NCI-H128 (cell line): ENCODE measurements at regions not wholly inside any gene's neighbourhood (a gene's known extent, or its start where the extent isn't known, plus 50 kb on each side); places are given as distances from the start of the nearest gene placed in this dataset.
A peak's percentile ranks its signal among the peaks of the same experiment; 100 is the strongest.

Source experiments
- DNase-seq: peaks from one replicate; lab custom pipeline; 2025; ENCODE audit not compliant: unreplicated experiment; lab: John Stamatoyannopoulos, UW

DNA sequence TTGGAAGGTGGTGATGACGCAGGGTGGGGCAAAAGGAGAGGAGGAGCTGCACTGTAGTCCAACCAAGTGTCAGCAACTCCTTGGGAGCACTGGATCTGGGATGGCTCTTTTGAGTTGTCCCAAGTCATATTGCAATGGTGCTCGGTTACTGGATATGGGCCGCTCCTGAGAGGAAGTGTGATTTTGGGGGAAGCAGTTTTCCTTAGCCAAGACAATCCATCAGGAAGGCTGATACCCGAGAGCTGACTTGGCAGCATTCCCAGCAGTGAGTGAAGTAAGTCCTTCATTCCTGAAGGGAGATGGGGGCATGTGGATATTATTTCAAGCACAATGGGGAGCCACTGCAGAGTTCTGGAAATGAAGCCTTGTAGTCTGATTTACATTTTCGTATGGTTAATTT, 354.1 kb downstream of the RFPL4B start:
- DNase-seq, result peak; percentile 54

DNA sequence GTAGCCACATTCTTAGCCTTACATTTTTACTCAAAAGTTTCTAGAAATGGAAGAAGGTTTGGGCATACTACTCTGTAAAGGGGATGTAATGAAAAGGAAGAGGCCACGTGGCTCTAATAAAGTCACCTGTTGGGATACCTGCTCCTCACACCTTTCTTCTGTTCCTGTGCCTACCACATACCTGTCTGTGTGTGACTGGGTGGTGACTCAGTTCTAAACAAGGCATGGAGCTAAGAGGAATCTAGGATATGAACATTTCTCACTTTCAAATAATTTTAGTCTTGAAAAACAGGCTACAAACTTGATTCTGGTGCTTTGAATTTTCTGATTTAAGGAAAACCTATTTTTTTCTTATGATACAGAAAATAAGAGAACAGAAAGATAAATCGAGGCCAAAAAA, 363.6 kb downstream of the RFPL4B start:
- DNase-seq, result no peak

DNA sequence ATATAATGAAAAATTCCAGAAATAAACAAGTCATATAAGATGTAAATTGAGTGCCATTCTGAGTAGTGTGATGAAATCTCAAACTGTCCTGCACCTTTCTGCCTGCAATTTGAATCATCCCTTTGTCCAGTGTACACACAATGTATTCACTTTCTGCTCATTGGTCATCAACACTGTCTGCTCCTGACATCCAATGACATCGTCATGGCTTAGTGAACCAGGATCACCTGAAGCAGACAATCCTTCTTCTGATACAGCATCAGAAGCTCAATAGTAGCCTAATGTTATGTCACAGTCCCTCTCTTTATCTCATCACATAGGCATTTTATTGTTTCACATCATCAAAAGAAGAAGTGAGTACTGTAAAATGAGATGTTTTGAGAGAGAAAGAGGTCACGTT, 366.3 kb downstream of the RFPL4B start:
- no peak for DNase-seq

DNA sequence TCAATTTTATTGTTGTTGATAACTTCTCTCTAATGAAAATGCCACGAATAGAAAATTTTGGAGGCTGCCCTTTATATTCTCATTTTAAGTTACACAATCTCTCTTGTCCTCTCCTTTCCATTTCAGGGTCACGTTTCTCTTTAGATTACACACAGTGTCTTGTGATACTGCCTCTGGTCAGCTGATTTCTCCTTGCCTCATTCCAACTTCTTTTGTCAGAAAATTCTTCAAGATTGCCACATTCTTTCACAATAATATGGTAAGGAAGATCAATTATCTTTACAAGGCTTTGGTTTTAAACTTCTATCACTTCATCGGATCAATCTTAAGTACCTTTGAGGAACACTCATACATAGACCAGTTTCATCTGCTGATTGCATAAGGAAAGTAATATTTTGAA, 370.3 kb downstream of the RFPL4B start:
- no peak for DNase-seq

DNA sequence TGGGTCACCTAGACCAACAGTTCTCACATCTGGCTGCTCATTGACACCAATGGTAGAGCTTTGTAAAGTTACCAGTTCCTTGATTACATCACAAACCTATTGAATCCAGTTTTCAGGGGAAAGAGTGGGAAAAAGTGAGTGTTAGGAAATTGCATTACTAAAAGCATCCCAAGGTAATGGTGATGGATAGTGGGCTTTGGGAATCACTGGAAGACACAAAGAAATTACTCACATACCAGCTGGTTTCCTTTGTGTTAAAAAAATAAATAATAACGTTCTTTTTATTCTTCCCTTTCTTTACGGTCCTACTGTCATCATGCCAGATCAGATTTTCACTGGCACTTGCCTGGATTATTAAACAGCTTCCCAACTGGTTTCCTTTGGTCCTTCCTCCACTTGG, 370.7 kb downstream of the RFPL4B start:
- no peak for DNase-seq

DNA sequence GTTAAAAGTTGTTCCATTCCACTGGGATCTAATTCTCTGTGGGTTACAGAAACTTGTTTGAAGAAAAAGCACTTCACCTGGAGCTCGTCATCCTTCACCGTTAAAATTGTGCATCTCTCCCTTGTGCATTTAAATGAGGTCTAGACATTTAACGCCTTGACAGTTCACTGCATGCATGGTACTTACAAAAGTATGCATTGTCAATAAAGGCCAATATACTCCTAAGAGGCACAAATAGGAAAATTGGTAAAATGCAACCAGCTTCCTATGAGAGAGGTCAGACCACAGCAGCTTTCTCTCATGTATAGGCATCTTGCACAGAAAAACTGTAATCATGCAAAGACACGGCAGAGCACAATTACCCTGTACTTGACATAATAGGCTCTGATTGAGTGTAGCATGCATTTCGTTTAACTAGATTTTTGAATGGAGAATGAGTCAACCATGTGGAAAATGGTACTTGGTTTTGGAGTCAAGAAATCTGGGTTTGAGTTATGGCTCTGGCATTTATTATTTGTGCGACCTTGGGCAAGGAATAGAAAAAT, 378.5 kb downstream of the RFPL4B start:
- DNase-seq, result no peak

DNA sequence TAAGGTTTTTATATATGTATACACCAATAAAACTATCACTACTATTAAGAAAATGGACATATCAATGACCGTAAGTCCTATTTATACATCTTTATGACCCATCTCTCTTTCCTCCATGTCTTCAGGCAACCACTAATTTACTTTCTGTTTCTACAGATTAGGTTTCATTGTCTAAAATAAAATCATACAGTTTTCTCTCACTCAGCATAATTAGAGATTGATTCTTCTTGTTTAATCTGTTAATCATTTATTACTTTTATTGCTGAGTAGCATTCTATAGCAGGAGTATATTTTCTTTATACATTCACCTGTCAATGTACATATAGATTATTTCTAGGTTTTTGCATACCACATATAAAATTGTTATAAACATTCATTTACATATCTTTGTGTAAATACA, 388.0 kb downstream of the RFPL4B start:
- DNase-seq, result no peak

DNA sequence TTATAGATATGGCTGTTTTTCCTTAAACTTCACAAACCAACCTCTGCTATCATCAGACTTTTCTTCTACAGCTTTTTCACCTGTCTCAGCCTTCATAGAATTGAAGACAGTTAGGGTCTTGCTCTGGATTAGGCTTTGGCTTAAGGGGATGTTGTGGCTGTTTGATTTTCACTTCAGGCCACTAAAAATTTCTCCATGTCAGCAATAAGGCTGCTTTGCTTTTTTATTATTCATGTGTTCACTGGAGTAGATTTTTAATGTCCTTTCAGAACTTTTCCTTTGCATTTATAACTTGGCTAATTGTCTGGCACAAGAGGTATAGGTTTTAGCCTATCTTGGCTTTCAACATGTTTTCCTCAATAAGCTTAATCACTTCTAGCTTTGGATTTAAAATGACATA, 392.6 kb downstream of the RFPL4B start:
- DNase-seq, result no peak

DNA sequence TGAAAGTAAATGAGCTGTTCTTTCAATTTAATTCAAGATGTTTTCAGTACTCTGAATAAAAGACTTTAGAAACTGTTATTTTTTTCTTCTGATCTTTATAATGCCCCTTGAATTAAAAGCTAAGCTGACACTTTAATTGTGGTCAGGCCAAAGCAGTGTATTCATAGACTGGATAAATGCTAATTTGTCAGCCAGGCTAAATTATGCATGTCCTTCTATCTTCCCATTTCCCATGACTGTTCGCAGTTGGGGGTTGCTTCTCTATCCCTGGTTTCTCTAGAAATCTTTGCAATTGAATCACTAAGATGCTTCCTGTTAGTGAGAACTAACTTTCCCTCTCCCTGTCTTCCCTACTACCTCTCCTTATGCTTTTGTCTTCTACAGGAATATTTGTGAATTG, 396.2 kb downstream of the RFPL4B start:
- no peak for DNase-seq

DNA sequence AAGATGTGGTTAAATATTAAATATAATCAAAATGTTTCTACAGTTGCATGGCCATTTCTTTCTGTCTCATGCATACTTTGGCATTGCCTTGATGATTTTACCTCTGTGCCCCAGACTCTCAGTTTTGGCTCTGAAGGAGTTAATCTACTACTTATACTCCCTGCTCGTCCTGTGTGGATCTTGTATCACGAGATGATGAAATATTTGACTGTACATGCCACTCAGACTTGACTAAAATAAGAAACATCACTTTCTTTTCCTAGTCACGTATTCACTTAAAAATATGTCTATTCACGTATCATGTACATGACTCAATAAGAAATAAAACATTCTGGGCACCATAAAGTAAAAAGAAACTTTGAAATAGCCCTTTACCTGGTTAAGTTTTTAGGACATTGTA, 397.7 kb downstream of the RFPL4B start:
- DNase-seq, result no peak

DNA sequence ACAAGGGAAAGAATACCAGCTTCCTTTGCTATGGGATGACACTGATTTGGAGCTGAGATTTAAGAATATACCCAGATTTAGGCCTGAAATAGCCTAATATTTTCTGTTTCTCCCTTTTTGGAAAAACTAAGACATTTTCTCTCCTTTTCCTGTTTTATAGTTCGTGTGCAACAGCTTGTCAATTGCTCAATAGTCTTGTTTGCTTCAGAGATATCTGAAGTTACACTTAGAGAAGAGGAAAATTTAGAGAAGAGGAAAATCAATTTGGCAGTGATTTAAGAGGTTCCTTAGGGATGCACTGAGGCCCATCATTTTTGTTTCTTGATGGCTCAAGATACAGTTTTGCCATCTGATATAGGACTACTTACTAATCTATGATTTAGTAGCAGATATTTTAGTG, 398.6 kb downstream of the RFPL4B start:
- DNase-seq, result no peak

DNA sequence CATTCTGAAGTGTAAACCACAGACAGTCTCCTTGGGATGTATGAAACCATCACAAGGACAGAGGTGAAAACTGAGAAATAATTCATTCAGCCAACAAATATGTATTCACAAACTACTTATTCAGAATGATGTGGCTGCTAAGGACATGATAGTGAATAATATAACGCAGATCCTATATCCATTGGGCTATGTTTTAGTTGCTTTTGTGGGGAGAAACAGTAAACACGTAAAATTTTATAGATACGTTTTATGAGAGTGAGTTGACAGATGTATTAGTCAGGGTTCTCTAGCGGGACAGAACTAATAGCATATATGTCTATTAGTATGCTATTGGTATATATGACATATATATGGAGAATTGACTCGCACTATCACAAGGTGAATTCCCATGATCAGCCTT, 402.5 kb downstream of the RFPL4B start:
- no peak for DNase-seq

DNA sequence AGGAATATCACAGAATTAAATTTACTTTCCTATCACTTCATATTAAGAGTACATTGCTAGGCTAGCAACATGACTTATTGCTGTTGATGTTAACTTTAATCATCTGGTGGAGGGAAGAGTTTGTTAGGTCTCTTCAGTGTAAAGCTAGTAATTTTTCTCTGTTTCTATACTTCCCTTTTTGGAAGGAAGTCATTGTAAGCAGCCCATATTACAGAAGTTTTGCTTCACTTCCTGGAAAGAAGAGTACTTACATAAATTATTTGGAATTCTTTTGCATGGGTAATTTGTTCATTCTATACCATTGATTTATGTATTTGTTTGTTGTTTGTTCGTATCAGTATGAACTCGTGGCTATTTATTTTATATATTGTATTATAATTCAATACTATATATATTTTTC, 405.2 kb downstream of the RFPL4B start:
- DNase-seq, result no peak

DNA sequence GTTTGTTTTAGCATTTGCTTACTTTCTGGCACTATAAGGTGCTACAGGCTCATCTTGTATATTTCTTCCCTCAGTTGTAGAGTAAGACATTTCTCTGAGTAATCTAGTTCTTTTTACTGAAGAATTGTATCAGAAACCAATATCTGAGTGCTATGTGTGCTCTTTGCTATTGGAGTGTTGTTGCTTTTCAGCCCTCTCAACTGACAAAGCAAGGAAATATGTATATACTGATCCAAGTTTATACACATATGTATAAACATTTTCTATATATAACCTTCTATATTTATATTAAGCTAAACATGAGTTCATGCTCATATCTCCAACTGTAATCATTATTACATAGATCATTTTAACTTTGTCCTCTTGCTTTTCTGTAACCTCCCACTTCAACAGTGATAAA, 405.7 kb downstream of the RFPL4B start:
- DNase-seq, result no peak

DNA sequence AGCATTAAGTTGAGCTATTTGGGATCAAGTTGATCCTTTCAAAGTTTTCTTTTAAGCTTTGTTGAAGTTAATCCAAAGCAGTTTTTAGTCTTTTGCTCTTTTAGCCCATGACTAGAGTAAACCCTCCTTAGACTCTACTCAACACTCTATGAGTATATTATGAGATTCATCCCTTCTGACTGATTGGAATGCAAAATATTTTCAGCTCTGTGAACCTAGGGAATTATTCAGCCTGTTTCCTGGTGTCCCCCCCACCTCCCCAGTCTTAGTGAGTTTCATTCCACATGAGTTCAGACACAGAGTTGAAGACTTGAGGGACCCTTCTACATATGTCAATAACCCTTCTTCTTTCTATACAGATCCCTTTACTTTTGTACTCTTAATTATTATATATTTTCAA, 413.7 kb downstream of the RFPL4B start:
- DNase-seq, result no peak

DNA sequence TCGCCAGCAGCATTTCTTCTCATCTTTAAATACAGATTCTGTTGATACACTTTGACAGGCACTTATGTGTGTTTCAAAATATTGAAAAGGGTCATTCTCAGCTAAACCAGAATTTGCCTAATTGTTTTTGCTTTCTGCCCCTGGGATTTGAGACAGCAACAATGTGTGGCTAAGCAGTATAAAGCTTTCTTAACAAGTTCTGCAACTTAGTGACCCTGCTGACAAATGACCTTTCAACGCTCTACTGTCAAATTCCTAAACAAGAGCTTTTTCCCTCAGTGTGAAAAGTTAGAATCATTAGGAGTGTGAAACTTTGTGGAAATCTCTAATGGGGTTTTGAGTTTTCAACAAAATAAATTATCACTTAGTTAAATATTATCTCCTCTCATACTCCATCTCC, 414.6 kb downstream of the RFPL4B start:
- DNase-seq, result no peak

DNA sequence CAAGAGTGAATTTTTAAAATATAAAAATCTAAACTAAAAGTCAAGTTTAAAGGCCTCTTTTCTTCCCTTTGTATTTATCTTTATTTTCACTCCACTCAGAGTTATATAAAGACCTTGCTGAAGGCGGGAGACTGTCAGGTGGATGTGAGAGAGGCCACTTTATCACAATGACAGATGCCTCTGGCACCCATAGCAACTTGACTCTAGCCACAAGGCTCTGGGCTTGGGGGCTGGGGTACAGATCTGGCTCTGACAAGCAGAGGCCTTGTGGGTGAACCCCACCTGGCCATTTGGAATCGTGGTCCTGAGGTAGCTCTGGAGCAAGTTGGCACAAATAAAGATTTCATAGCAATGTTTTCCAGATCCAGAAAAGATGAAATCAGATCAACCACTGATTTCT, 417.2 kb downstream of the RFPL4B start:
- no peak for DNase-seq

DNA sequence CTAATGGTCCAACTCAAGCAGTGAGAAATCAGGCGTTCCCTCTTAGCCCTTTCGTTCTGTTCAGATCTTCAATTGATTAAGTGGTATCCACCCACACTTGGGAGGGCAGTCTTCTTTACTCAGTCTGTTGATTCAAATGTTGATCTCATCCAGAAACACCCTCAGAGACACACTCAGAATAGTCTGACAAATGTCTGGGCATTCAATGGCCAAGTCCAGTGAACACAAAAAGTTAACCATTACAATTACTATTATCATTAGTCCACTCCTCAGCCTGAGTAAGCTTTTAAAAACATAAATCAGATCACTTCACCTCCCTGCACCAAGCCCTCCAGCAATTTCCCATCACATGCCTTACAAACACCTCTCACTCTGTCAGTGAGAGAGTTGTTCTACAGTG, 423.2 kb downstream of the RFPL4B start:
- DNase-seq, result no peak

DNA sequence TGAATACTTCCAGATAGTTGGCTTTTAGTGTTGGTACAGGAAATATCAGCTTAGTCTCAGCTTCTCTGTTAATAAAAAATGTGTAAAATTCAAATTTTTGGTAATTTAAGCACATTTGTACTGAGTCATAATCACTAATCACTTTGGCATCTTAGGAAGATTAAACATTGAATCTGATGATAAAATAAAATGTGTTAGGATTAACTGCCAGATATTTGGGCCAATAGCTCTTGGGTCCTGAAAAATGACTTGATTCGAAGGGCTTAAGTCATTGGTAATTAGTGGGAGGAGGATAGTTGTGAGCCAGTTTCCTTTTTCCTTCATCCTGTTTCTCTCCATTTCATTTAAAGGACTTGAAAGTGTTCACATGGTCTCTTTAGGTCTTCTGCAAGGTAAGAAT, 426.1 kb downstream of the RFPL4B start:
- no peak for DNase-seq

DNA sequence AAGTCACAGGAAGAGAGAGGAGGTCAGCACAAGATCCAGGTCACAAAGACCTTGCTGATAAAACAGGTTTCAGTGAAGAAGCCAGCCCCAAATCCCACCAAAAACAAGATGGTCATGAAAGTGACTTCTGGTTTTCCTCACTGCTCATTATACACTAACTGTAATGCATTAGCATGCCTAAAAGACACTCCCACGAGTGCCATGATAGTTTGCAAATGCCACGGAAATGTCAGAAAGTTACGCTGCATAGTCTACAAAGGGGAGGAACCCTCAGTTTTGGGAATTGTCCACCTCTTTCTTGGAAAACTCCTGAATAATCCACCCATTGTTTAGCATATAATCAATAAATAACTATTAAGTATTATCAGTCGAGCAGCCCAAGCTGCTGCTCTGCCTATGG, 427.2 kb downstream of the RFPL4B start:
- no peak for DNase-seq

DNA sequence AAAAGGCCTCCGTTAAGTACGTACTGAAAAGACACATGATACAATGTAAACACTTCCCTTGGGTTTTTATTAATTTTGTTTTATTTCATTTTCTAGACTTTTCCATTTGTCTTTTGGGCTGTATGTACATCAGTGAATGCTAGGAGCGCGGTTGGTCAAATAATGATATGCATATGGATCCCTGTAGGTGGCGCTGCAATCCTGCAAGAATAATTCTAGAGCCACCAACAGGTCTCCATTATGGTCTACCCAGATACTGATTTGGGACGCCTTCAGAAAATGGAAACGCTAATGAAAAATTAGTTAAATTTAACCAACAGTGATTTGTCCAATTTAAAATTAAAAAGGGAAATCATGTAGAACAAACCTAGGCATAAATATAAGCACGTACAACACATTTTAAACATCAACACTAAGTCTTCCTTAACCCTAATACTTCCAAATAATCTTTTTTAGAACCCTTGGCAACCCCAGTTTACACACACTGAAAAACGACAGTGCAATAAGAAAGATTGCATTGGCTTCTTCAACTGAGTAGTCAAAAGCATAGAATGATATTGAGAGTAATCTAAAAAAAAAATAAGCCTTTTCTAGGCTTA, 433.5 kb downstream of the RFPL4B start:
- DNase-seq, result peak; percentile 44

DNA sequence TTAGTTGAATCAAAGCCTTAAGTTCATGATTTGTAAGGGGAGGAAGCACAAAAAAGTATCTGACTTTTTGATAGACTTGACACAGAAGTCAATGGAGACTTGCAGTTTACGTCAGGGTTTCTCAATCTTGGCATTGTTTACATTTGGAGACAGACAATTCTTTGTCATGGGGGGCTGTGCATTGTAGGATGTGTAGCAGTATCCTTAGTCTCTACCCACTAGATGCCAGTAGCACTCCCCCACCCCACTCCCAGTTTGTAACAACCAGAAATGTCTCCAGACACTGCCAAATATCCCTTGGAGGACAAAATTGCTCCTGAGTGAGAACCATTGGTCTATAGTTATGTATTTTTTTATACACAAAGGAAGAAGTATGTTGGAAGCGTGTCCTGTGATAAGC, 434.1 kb downstream of the RFPL4B start:
- no peak for DNase-seq

DNA sequence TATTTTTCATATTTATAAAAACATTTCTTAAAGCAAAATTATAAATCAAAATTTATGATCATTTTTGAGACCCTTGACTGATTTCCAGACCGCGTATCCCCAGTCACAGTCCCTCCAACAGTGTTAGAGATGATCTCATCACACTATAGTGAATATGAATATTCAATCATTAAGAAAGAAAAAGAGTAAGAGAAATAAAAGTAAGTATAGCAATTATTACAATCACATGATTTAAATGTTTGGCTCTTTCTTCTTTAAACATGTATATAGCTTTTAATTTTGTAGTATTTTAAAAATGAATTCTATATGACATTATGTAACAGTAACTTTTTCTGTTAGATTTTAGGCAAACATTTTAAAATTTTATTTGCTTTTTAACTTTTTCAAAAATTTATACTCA, 438.3 kb downstream of the RFPL4B start:
- no peak for DNase-seq

DNA sequence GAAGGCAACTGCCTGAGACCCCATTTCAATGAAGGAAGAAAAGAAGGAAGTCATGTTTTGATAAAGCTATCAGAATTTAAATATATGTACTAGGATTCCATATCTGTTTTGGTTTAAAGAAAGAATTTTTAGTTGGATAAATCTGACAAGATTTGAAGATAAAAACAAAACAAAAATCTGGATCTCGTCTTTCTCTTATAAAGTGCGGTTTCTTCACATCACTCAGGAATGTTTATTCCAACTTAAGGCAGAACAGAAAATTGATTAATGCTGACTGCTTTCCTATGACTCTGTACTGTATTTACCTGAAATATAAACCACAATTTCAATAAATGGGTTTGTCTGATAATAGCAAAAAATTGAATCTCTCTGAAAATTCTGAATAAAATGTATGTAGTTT, 439.7 kb downstream of the RFPL4B start:
- DNase-seq, result no peak
